ENCODE measurements at regions not wholly inside any gene's neighbourhood (a gene's known extent, or its start where the extent isn't known, plus 50 kb on each side); places are given as distances from the start of the nearest gene placed in this dataset.
"Not testable (repeated sequence)": the region's sequence is repeated elsewhere in the genome, so short reads cannot be mapped to it uniquely, and the experiment has no call there.

GRCh38 chr1:146443088-146443870 is 214.5 kb upstream of the NOTCH2NLA start:
- TF ChIP-seq CTCF, POLR2A (IDR thresholded peaks at IDR 0.05): not testable (repeated sequence)
